GM06990 (cell line): ENCODE measurements at regions not wholly inside any gene's neighbourhood (a gene's known extent, or its start where the extent isn't known, plus 50 kb on each side); places are given as distances from the start of the nearest gene placed in this dataset.

Experiments
- DNase-seq: peaks from one replicate; pipeline ENCODE4 v3.0.0-alpha.2; 2011; ENCODE audit not compliant: insufficient read length; ENCODE audit errors: extremely low read depth
- H3K27me3 ChIP-seq: replicated peaks from 2 replicates; pipeline ENCODE4 v1.6.0; 2011; ENCODE audit warnings: low read length; ENCODE audit not compliant: control insufficient read depth, insufficient read depth
- H3K36me3 ChIP-seq: 2 replicates; pipeline ENCODE4 v1.5.1; 2011; ENCODE audit warnings: low read length; ENCODE audit not compliant: control insufficient read depth, insufficient read depth
- H3K4me3 ChIP-seq: replicated peaks from 2 replicates; pipeline ENCODE4 v1.5.1; 2011; ENCODE audit warnings: low read depth, mild to moderate bottlenecking, control low read depth, low read length
- TF ChIP-seq, protein P1 (sequence below): IDR thresholded peaks from 2 replicates; pipeline ENCODE4 v1.5.1; 2011; ENCODE audit warnings: low read length, control low read depth, mild to moderate bottlenecking, inconsistent platforms; ENCODE audit not compliant: insufficient read depth, poor library complexity, severe bottlenecking

DNA sequence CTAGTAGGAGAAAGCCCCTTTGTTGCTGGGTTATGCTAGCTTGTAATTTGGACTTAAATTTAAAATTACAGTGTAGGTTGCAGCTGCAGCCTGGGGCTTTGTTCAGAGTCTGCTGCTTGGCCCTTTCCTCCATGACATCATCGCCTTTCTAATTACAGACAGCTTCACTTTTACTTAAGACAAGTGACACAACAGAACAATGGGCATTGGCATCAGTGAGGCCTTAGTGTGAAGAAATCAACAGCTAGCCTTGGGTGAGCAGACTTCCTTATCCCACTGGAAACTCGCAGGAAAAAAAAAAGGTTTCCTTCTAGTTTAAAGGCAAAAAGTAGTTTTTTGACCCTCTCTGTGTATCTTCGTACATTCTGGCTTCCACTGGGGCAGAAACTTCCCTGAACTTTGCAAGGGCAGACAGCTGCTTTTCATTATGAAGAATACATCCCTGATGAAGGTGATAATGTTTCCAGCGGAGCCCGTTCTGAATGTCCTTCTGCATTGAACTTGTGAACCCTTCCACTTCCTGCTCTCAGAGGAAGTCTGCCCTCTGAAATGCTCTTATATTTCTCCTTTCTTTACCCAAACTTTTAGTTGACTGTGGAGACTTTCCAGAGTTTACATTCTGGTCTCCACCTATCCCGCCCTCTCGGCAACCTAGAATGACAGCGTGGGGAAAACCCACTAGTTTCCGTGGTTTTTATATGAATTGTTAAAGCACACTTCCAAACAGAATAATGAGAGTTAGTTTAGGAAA, 123.2 kb upstream of the FAM9C start:
- no peak for DNase-seq
- no peaks in the 10 kb centered on the region for H3K36me3 ChIP-seq
- no peak overlapping the region for H3K4me3 ChIP-seq
- no peaks in the 10 kb centered on the region for H3K27me3 ChIP-seq
- TF ChIP-seq, protein P1, sequence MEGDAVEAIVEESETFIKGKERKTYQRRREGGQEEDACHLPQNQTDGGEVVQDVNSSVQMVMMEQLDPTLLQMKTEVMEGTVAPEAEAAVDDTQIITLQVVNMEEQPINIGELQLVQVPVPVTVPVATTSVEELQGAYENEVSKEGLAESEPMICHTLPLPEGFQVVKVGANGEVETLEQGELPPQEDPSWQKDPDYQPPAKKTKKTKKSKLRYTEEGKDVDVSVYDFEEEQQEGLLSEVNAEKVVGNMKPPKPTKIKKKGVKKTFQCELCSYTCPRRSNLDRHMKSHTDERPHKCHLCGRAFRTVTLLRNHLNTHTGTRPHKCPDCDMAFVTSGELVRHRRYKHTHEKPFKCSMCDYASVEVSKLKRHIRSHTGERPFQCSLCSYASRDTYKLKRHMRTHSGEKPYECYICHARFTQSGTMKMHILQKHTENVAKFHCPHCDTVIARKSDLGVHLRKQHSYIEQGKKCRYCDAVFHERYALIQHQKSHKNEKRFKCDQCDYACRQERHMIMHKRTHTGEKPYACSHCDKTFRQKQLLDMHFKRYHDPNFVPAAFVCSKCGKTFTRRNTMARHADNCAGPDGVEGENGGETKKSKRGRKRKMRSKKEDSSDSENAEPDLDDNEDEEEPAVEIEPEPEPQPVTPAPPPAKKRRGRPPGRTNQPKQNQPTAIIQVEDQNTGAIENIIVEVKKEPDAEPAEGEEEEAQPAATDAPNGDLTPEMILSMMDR = no peak

DNA sequence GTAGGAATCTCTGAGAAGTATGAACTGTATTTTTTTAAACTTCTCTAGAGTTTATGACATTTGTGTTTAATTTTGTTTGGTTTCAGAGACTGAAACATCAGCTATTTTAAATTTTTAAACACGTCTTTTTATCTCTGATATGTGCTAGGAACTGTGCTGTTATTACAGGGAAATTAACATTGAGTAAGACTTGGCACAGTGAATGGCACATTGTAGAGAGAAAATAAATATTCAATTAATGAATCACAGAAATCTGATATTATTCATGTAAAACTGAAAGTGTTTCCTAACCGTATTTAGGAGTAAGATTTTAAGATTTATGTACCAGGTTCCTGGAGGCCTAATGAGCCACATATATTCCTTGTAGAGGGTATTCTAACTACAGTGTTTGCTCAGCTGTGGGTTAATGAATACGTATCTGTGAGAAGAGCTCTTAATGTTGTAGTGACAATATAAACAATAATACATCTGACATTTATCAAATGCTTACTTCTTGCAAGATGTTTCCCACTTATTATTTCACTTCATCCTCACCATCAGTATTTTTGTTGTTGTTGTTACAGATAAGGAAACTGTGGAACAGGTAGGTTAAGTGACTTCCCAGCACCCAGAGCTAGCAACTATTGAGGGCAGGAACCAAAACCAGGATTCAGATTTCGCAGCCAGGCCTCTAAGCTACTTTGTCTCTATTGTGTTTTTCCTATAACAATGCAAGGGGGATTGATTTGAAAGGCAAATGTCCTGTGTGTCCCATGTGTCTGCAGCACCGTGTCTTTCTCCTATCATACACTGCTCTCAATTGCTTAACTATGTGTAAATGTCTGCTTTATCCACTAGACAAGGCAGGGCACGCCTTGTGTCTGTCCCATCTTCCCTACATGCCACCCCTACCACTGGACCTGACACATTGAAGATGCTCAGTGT, 121.1 kb upstream of the FAM9C start:
- no peak overlapping the region for H3K4me3 ChIP-seq
- no peaks in the 10 kb centered on the region for H3K36me3 ChIP-seq
- TF ChIP-seq, protein P1 = no peak
- no peak for DNase-seq
- no peaks in the 10 kb centered on the region for H3K27me3 ChIP-seq

DNA sequence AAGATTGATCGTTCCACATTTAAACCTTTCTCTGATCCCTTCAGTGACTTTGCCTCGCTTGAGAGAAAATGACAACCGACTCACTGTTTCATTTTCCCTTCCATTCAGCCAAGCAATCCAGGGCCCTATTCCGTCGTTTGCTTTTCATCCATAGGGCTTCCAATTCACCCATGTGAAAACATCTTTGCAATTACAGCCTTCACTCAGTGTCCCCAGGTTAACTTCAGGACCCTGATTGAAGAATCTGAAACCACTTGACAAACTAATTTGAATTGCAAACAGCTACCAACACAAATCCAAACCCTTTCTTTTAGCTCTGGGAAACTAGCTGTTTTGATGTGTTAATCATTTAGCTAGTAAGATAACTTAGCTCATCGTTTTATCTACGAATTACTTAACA, 120.2 kb upstream of the FAM9C start:
- no peaks in the 10 kb centered on the region for H3K27me3 ChIP-seq
- no peaks in the 10 kb centered on the region for H3K36me3 ChIP-seq
- no peak overlapping the region for H3K4me3 ChIP-seq
- TF ChIP-seq, protein P1 = no peak
- DNase-seq = no peak

DNA sequence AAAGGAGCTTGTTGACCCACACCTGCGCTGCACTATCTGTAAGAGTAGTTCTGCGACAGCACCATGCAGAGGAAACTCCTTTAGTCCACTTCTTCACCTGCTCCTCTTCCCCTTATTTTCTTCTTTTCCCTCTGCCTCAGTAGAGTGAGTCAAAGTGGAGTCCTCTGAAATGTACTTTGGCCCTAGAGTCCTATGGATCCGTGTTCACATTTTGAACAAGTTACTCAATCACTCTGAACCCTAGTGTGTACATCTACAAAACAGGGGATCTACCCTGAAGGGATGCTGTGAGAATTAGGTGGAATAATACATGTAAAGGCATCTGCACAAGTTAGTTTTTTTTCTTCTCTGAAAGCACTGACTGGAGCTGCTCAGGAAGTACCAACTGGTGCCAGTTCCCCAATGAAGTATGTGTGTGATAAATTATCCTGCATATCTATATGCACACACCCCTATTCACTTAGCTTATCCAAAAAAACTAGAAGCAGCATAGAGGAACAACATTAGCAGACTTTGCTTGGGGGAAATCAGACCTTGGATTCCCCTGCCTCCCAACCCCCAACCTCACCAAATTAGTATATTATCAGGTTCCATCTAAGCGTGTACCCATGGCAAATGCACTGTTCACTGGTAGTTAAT, 118.5 kb upstream of the FAM9C start:
- TF ChIP-seq, protein P1 = no peak
- Histone ChIP-seq H3K27me3 (no peaks in the 10 kb centered on the region), H3K4me3 (no peak overlapping the region), H3K36me3 (no peaks in the 10 kb centered on the region)
- DNase-seq = no peak

DNA sequence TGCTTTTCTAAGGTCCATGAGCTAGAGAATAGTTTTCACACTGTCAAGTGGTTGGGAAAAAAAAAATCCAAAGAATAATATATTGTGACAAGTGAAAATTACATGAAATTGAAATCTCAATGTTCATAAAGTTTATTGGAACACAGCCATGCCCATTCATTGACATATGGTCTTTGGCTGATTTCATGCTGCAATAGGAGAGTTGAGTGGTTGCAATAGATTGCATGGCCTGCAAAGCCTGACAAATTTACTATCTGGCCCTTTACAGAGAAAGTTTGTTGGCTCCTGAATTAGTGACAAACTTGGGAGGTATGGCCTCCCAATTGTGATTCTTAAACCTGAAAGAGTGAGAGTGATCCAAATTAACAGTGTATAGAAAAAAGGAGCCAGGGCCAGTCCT, 115.5 kb upstream of the FAM9C start:
- no peak for DNase-seq
- H3K27me3 ChIP-seq = no peaks in the 10 kb centered on the region
- TF ChIP-seq, protein P1 = no peak
- H3K36me3 ChIP-seq = no peaks in the 10 kb centered on the region
- no peak overlapping the region for H3K4me3 ChIP-seq
